Testis (tissue), 2 donors: ENCODE measurements at regions not wholly inside any gene's neighbourhood (a gene's known extent, or its start where the extent isn't known, plus 50 kb on each side); places are given as distances from the start of the nearest gene placed in this dataset.

Source experiments
- CTCF ChIP-seq, 3 experiments: fragments of 450-650 bp in 2 of 3; fragments of 200-600 bp in 1 of 3; sonication (generic) in 1 of 3; IDR thresholded peaks; one replicate each; pipeline ENCODE4 v1.5.1; 2016 to 2019; ENCODE audit warnings: antibody characterized with exemption in 3 of 3, mild to moderate bottlenecking in 2 of 3, moderate library complexity in 1 of 3
- POLR2A ChIP-seq: fragments of 450-650 bp; IDR thresholded peaks from one replicate; pipeline ENCODE4 v1.6.1; 2017; ENCODE audit warnings: antibody characterized with exemption, mild to moderate bottlenecking, moderate library complexity

GRCh38 chr11:23205156-23205871 is 345.0 kb upstream of the CCDC179 start:
- TF ChIP-seq CTCF (IDR thresholded peaks at IDR 0.05) (no peak), POLR2A (no peak)
